RCC 7860 (cell line): ENCODE measurements at regions not wholly inside any gene's neighbourhood (a gene's known extent, or its start where the extent isn't known, plus 50 kb on each side); places are given as distances from the start of the nearest gene placed in this dataset.

ENCODE experiments used
- DNase-seq: peaks from one replicate; pipeline ENCODE4 v3.0.0-alpha.2; 2015; ENCODE audit warnings: low spot score
- FAIRE-seq: peaks from 2 replicates; lab custom pipeline; 2012; peaks lifted over from hg19 to GRCh38; lab: Jason Lieb, UNC

DNA sequence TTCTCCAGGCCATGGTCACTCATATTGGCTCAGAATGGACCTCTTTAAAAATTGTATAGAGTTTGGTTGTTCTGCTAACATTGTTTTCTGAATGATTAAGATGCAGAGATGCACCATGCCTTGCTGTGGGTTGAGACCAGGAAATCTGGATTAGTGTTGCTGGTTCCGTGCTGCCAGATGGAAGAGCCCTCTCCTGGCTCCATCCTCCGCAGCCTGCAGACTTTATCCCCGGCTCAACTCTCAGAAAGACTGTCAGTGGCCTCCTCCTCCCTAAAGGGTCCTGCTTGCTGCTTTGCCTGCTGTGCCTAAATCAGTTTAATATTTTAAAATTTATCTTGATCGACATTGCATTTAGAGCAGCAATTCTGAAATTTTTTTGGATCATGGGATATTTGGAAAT is 196.7 kb downstream of the TENT4A start:
- FAIRE-seq (no peak), DNase-seq (no peak)

DNA sequence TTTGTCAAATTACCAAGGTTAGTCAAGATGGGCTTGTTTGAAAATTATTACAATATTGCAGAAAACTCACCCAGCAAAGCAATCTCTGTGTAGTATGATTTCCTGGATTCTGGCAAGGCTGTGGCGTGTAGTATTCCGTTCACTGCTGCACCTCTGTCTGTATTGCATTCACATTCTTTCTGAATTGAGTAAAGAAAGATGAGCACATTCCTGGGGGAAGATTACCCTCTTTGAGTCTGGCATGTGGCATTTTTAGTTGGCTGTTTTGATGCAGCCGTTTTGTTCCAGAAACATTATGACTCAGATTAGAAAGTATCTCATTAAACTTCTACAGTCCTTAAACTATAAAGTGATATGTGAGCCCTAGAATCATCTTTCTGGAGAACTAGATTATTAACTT is 197.7 kb downstream of the TENT4A start:
- DNase-seq (no peak), FAIRE-seq (no peak)

DNA sequence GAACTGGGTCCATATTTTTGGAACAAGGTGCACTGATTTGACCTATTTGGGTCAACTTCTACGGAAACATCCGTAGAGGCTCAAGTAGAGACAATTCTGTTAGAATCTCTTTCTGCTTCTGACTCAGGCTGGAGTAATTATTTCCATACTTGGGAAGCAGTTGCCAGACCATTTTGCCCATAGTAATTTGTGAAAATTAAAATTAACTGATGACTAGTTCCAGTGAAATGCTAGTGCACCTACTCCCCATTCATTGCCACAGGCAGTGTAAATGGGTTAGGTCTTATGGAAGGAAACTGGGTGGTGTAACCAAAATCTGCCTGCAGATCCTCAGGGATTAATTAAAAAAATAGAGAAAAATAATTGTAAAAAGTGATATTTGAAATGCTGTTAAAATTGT is 201.1 kb downstream of the TENT4A start:
- no peak for FAIRE-seq
- no peak for DNase-seq

DNA sequence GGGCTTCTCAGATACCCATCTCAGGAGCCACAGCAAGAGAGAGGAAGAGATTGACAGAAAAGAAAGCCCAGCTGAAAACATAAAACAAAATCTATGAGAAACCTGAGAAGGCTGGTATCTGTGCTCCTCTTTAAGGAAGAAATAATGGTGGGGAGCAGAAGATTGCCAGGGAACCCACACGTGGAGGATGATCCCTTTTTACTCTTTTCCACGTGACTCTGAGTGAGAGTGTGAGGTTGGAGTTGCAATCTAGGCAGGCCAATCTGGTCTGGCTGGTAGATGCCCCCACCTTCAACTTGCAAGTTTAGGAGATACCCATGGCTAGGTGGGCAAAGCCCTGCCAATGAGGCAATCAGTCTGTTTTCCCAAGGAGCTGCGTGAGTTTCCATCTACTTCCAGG is 202.3 kb downstream of the TENT4A start:
- DNase-seq, result no peak
- no peak for FAIRE-seq

DNA sequence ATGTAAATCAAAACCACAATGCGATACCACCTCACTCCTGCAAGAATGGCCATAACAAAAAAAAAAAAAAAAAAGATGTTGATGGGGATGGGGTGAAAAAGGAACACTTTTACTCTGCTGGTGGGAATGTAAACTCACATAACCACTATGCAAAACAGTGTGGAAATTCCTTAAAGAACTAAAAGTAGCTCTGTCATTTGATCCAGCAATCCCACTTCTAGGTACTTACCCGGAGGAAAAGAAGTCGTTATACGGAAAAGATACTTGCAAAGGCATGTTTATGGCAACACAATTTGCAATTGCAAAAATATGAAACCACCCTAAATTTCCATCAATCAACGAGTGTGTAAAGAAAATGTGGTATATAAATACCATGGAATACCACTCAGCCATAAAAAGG is 205.0 kb downstream of the TENT4A start:
- no peak for FAIRE-seq

DNA sequence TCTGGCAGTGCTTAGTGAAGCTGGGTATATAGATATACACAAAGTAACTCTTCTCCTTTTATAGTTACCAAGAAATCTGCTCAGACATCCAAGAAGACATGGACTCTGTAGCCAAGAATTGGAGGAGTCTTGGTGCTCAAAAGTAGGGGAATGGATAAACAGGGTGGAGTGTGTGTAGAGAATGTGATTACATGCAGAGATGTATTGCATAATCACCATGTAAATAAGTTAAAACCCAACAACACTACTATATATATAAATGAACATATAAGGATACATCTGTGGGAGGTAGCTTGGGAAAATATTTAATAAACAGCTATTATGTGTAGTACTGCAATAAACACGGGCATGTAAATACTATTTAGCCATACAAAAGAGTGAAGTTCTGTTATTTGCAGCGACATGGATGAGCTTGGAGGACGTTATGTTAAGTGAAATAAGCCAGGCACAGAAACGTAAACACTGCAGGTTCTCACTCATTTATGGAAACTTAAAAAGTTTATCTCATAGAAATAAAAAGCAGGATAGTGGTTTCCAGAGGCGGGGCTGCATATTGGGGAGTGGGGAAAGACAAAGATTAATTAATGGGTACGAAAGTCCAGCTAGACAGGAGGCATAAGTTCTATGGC is 207.5 kb downstream of the TENT4A start:
- DNase-seq, result no peak
- no peak for FAIRE-seq

More for the DNA sequence above, 205.0 kb downstream of the TENT4A start:
- no peak for DNase-seq

DNA sequence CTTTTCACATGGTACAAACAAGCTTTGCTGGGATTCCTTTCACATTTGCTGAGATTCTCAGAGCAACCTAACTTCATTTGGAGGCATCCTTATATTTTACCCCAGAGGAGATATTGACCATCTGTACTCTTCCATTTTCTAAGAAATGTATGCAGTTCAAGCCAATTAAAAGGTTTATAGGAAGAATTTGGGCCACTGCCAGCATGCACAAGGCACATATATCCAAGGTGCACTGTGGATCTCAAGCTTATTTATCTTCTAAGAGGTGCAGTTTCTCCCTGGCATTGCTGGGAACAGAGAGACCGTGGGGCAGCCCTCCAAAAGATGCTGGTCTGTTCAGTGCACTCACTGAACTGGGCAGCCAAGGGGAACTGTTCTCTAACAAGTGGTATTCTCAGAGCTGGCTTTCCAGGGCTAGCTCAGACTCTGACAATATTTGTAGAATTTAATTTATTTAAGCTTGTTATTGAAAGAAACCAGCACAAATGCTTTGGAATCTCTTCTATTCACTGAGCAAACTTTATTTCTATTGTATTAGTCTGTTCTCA is 213.3 kb downstream of the TENT4A start:
- no peak for DNase-seq

DNA sequence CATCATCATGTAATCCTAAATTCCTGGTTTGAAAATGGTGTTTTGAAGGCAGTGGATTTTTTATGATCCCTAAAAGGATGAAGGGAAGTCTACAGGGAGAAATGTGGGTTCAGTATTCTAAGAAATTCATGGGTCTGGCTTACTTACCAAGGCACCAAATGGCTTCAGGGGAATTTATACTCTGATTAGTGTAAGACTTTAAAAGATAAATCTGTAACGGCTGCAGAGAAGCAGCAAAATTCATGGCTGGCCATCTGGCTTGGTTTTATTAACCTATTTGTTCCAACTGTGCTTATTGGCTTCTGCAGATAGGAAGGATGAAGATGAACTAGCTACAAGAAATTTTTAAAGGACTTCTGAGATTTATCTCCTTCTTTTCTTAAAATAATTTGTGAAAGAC is 222.8 kb downstream of the TENT4A start:
- DNase-seq (no peak), FAIRE-seq (no peak)

More for the DNA sequence above, 213.3 kb downstream of the TENT4A start:
- FAIRE-seq, result no peak

DNA sequence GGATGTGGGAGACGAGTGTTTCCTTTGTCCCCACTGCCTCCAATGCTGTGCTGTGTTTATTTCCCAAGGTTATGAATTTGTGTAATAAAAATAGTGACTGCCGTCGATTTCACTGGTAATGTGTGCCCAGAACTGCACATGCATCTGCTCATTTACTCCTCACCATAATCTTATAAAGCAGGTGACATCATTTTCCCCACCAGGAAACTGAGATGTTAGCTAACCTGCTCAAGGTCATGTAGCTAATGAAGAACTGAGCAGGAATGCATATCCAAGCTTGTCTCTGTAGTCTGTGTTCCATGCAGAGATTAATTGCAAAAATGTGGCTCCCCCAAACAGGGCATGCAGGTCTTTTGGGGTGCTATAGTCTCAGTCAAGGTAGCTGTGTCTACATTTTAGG is 224.4 kb downstream of the TENT4A start:
- FAIRE-seq, result no peak
- DNase-seq, result no peak

DNA sequence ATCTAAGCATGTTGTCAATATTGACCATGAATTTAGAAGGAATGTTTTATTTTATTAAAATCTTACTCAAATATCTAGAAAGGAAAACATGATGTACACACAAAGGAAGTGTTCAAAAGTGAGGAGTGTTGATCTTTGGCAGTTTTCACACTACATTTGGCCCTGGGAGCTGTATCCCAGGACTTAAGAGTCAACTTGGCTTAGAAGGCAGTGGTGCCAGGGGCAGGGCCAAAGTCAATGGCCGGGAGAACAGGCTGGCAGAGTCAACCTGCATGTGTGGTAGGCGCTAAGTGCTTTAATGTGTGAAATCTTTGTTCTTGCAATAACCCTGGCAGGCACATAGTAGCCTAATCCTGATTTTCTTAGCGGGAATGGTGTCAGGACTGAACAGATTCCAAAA is 228.4 kb downstream of the TENT4A start:
- FAIRE-seq (no peak), DNase-seq (no peak)

DNA sequence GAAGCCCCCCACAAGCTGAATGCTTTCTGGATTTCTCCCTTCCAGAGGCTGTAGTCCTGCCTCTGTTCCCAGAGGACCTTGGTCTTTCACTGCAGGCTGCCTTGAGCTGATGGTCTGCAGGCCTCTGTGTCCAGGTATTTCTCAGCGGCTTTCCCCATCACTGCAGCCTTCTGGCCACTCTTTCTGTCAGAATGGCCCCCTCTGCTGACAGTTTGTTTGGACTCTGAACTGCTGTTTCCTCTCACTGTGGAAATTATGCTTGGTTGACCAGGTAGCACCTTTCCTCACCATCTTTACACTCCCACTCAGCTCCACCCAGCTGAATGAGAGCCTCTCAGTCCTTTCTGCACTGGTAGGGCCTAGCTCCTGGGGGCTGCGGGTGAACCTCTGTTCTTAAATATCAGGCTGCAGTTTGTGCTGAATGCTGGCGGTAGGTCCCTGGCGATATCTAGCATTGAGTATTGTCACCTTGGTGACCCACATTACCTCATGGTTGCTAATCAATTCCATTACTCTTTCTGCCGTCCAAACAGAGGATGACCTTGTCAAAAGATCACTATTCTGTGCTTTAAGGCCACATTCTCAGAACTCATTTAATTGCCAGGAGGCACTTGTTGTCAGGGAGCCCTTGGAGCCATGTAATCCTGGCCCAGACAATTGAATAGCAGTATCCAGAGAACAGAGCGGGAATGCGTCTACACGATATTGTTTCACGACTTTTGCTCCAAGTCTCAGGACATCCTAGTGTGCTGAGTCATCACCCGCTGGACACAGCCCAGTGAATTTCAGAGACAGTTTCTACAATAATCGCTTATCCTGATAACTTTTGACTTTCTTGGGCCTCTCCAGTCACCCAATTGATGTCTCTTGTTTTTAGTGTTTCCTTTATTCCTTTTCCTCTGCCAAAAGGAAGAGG is 230.2 kb downstream of the TENT4A start:
- DNase-seq (peak; percentile 27), FAIRE-seq (no peak)

DNA sequence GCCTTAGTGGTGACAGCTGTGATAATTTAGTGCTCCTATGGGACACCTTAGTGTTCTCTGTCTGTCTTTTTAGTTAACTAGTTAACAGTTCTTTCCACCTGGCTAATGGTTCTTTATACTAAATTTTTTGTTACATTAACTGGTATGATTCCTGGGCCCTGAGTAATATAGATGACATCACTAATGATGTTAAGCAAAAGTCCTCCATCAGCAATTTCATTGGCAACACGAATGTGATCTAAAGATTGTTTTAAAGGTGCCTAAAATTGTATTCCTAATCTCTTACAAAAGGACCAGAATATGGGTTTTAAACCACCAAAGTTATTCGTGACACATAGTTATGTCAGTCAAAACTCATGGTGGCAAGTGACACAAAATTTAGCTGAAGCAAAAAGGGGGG is 235.3 kb downstream of the TENT4A start:
- no peak for FAIRE-seq
- DNase-seq, result no peak

DNA sequence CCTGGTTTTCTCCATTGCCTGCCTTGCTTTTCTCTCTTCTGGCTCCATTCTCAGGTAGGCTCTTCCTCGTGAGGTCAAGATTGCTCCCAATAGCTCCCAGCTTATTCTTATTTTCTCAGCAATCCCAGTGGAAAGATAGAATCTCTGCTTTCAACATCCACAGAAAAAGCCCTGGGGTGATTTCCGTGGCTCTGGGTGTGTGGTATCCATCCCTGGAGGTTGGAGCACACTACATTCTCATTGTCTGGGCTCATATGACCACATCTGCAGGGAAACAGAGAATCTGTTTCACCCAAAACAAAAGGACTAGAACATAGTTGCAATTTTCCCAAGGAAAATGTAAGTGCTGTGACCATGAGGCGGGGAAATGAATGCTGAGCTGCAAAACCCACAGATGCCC is 236.0 kb downstream of the TENT4A start:
- DNase-seq, result no peak
- no peak for FAIRE-seq

DNA sequence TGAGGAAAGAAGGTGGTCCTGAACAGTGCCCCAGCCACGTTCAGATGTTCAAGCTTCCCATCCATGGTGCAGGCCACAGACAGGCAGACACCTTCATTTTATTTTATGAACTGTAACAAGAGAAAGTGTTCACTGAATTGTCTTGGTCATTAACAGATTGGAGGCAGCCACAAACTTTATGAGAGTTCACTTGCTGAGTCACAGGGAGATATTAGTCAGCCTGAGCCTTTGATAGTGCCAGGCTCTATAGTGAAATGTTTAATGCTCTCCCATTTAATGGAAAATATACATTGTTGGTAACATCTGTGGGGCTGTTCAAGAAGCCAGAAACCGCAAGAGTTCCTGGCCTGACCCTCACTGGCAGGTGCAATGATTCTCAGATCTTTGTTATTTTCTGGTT is 237.0 kb downstream of the TENT4A start:
- DNase-seq (no peak), FAIRE-seq (no peak)

DNA sequence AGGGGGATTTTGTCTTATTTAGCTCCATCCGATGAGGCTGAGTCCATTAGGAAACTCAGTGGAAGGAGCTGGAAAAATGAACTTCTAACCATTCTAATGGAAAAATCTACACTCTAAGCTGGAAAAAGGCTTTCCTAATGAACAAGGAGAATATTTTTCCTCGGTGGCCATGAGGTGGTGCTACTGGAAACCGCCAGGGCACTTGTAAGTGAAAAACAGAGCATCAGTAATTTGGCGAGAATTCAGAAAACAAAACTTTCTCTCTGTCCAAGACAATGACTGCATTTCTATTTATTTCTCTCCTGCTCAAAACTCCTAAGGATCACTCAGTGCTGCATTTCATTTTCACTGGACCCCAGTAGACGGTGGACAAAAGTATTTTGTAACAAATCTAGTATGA is 237.6 kb downstream of the TENT4A start:
- FAIRE-seq (no peak), DNase-seq (no peak)

DNA sequence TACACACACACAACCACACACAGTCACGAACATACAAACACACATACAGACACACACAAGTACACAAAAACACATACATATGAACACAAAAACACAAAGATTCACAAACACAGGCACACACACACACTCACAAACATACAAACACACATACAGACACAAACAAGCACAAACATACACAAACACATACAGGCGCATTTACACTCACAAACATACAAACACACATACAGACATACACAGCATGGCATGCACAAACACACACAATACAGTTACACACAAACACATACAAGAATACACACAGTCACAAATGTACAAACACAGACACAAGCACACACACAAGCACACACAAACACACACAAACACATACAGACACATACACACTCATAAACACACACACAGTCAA is 247.9 kb downstream of the TENT4A start:
- no peak for FAIRE-seq
- DNase-seq, result no peak

DNA sequence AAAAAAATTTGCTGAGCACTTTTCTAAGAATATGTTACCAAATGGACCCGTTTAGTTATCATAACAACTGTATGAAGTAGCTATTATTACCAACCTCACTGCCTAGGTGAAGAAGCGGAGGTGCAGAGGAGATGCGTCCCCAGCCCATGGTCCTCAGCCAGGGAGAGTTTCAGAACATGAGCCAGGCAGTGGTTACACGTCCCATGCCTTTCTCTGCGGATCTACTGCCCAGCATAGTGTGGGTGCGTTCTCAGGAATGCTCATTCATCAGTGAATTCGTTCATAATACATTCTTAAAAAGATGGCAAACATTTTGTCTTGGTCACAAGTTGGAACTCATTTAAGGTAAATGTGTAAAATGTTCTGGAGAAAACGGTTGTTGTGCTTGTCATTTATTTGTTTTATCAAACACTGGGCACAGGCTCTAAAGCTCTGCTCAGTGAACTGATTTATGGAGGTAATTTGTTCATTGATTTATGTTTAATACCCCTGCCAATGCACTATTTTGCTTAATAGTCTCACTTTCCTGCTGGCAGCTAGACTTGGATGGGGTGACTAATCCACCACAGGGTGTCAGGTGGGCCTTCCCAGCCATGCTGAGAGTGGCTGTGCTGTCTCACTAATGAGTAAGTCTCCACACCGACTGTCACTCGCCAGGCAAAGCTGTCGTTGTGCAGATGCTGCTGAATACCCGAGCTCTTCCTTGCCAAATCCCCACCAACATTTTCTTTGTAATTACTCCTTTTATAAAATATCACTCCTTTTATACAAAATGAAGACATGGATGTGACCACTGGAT is 248.8 kb downstream of the TENT4A start:
- DNase-seq, result no peak
- no peak for FAIRE-seq

DNA sequence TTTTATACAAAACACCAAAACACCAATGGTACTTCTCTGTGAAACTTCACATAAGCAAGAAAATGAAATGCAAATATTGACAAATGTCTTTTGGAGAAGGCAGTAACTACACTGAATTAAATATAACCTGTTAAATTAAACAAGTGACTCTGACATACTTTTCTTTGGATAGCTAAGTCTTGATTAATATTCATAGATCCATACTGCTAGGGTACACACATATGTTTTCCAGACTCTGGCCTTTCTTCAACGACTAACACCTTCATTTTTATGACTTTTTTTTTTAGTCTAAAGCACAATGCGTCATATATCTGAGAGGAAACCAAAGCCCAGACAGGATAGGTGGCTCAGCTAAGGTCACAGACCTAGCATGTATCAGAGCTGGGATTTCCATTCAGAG is 263.7 kb downstream of the TENT4A start:
- DNase-seq (no peak), FAIRE-seq (no peak)

DNA sequence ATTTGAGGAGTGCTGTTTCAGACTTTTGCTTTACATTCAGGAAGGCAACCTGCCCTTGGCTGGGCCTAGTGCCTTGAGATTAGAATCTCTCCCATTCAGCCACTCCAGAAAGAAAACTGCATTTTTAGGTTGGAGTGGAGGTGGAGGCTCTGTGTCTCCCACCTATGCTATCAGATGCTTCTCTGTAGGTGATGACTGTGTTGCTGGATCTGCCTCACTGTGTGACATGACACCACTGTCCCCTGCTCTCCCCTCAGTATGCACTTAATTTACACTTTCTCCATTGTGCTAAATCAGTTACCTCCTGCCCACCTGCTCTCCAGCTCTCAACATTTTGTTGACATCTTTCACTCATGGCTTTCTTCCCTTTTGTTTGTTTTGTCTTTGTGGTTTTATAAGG is 265.8 kb downstream of the TENT4A start:
- FAIRE-seq (no peak), DNase-seq (no peak)

DNA sequence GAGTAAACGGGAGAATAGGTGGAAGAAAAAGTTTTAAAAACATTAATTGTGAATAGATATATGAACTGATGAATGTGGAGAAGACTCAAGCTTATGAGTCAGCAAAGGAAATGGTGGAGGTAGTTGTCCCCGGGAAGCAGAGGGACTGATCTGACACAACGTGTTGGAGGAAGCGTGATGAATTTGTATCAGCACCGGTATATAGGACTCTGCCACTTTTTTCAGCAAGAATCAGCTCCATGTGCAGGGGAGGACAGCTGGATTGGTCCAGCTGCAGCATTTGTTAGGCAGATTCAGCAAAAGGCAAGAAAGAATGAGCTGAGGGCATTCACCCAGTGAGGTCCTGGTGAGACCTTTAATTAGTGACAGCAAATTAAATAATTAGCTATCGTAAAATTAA is 276.0 kb downstream of the TENT4A start:
- FAIRE-seq (no peak), DNase-seq (no peak)

DNA sequence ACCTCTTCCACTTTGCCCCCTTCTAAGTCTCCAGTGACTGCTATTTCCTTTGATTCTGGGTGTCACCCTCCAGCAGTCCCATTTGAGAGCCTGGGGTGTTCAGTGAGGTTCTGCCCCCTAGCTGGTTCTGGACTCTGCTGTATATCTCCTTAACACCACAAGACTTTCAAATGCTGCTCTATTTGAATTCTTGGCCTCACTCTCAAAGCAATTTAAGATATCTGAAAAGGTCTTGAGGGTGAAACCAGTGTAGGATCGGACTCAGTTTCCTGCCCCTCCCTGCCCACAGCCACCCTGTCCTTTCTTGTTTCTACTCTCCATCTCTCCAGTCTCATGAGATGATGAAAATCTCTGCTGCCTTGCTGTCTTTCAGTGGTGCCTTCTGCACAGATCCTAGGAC is 280.9 kb downstream of the TENT4A start:
- FAIRE-seq (no peak), DNase-seq (no peak)
